Gastrocnemius medialis (tissue), 4 donors: ENCODE measurements at regions not wholly inside any gene's neighbourhood (a gene's known extent, or its start where the extent isn't known, plus 50 kb on each side); places are given as distances from the start of the nearest gene placed in this dataset.

Experiments
- CTCF ChIP-seq, 5 experiments: fragments of 450-650 bp in 3 of 5; fragments of 200-600 bp in 2 of 5; sonication (generic) in 2 of 5; IDR thresholded peaks in 4 of 5; conservative IDR thresholded peaks in 1 of 5; 1 replicate in 4 of 5; 2 replicates in 1 of 5; pipeline ENCODE4 v1.5.1; 2016 to 2019; ENCODE audit warnings: antibody characterized with exemption in 5 of 5, mild to moderate bottlenecking in 3 of 5, moderate library complexity in 3 of 5
- POLR2A ChIP-seq, 2 donors: fragments of 450-650 bp; IDR thresholded peaks; one replicate each; pipeline ENCODE4 v1.6.1; 2017; ENCODE audit warnings: antibody characterized with exemption in 2 of 2, mild to moderate bottlenecking in 2 of 2, moderate library complexity in 2 of 2

DNA sequence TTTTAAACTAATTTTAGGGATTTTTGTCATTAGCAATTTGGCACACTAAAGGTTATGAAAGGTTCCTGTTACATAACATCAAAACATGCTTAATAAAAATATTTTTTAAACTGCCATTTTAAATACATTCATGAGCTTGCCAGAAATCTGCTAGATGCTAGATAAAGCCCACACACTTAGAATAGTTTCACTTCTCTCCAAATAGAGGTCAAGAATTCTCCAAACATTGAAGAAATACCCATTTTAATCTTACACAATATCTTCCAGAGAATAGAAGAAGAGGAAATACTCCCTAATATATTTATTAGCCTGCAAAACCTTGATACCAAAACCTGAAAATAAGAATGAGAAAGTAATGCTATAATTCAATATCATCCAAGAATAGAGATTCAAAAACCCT, 247.5 kb downstream of the PTH2R start:
- TF ChIP-seq CTCF (IDR thresholded peaks at IDR 0.05 in 4 of 5, conservative IDR thresholded peaks at IDR 0.05 in 1 of 5): no peak
- no peak for TF ChIP-seq POLR2A (IDR thresholded peaks at IDR 0.05)
